GM12892 (cell line): ENCODE measurements at regions not wholly inside any gene's neighbourhood (a gene's known extent, or its start where the extent isn't known, plus 50 kb on each side); places are given as distances from the start of the nearest gene placed in this dataset.

Experiments used
- DNase-seq: peaks from one replicate; pipeline ENCODE4 v3.0.0; 2011; ENCODE audit not compliant: insufficient read length
- FAIRE-seq: peaks from 2 replicates; lab custom pipeline; 2011; peaks lifted over from hg19 to GRCh38; lab: Jason Lieb, UNC
- POLR2A ChIP-seq: IDR thresholded peaks from 2 replicates; pipeline ENCODE4 v1.6.1; 2011; ENCODE audit warnings: low read depth, low read length, control low read depth
- POLR2AphosphoS5 ChIP-seq: IDR thresholded peaks from 2 replicates; pipeline ENCODE4 v1.6.1; 2011; ENCODE audit warnings: low read depth, low read length, control low read depth
- TAF1 ChIP-seq: IDR thresholded peaks from 2 replicates; pipeline ENCODE4 v1.6.1; 2011; ENCODE audit warnings: low read depth, mild to moderate bottlenecking, control low read depth, low read length, borderline replicate concordance

GRCh38 chr1:198809247-198809646, 170.4 kb downstream of the PTPRC start:
- no peak for DNase-seq
- FAIRE-seq: no peak
- TF ChIP-seq POLR2AphosphoS5 (no peak), POLR2A (no peak), TAF1 (no peak)

GRCh38 chr1:198811449-198811848, 172.6 kb downstream of the PTPRC start:
- peak; percentile 9 for FAIRE-seq
- TF ChIP-seq TAF1 (no peak), POLR2A (no peak), POLR2AphosphoS5 (no peak)
- no peak for DNase-seq

- DNase-seq (no peak), FAIRE-seq (no peak)
- TF ChIP-seq POLR2AphosphoS5: no peak
- TF ChIP-seq TAF1: no peak
- no peak for TF ChIP-seq POLR2A
Observed at GRCh38 chr1:198823626-198824025, 184.8 kb downstream of the PTPRC start.

- DNase-seq (no peak), FAIRE-seq (no peak)
- TF ChIP-seq TAF1: no peak
- no peak for TF ChIP-seq POLR2AphosphoS5
- no peak for TF ChIP-seq POLR2A
Observed at GRCh38 chr1:198825254-198825653, 186.4 kb downstream of the PTPRC start.

- DNase-seq: no peak
- TF ChIP-seq TAF1 (no peak), POLR2AphosphoS5 (no peak)
- no peak for FAIRE-seq
Observed at GRCh38 chr1:198829356-198829755, 190.5 kb downstream of the PTPRC start.

- FAIRE-seq: no peak
- TF ChIP-seq POLR2AphosphoS5 (no peak), POLR2A (no peak), TAF1 (no peak)
- DNase-seq: no peak
Observed at GRCh38 chr1:198829944-198830343, 191.1 kb downstream of the PTPRC start.

- FAIRE-seq: peak; percentile 61
- no peak for DNase-seq
- no peak for TF ChIP-seq TAF1
- TF ChIP-seq POLR2AphosphoS5: no peak
- TF ChIP-seq POLR2A: no peak
Observed at GRCh38 chr1:198830412-198830811, 191.6 kb downstream of the PTPRC start.

- TF ChIP-seq POLR2A (no peak), POLR2AphosphoS5 (no peak), TAF1 (no peak)
- DNase-seq (no peak), FAIRE-seq (no peak)
Observed at GRCh38 chr1:198833706-198834503, 195.1 kb downstream of the PTPRC start.

- DNase-seq: no peak
- FAIRE-seq: peak; percentile 64
- TF ChIP-seq POLR2AphosphoS5 (no peak), TAF1 (no peak), POLR2A (no peak)
Observed at GRCh38 chr1:198837278-198838021, 198.6 kb downstream of the PTPRC start.

GRCh38 chr1:198838022-198838342, 199.1 kb downstream of the PTPRC start:
- no peak for TF ChIP-seq TAF1
- no peak for DNase-seq
- FAIRE-seq: no peak

- no peak for FAIRE-seq
- TF ChIP-seq TAF1 (no peak), POLR2AphosphoS5 (no peak), POLR2A (no peak)
- no peak for DNase-seq
Observed at GRCh38 chr1:198841477-198841876, 202.6 kb downstream of the PTPRC start.

- no peak for FAIRE-seq
- DNase-seq: no peak
- TF ChIP-seq TAF1 (no peak), POLR2AphosphoS5 (no peak), POLR2A (no peak)
Observed at GRCh38 chr1:198842686-198843085, 203.8 kb downstream of the PTPRC start.

GRCh38 chr1:198845271-198845670, 206.4 kb downstream of the PTPRC start:
- no peak for DNase-seq
- FAIRE-seq: peak; percentile 14
- TF ChIP-seq POLR2A (no peak), TAF1 (no peak), POLR2AphosphoS5 (no peak)

GRCh38 chr1:198845851-198846250, 207.0 kb downstream of the PTPRC start:
- no peak for FAIRE-seq
- no peak for DNase-seq
- TF ChIP-seq POLR2AphosphoS5 (no peak), POLR2A (no peak), TAF1 (no peak)
